Coronary artery (tissue), 2 donors: ENCODE measurements at regions not wholly inside any gene's neighbourhood (a gene's known extent, or its start where the extent isn't known, plus 50 kb on each side); places are given as distances from the start of the nearest gene placed in this dataset.

Experiments used
- DNase-seq: peaks from one replicate; pipeline ENCODE4 v3.0.0-alpha.2; 2017; ENCODE audit warnings: low spot score
- H3K27ac ChIP-seq, 2 donors: fragments of 200-600 bp; sonication (generic); one replicate each; pipeline ENCODE4 v1.5.1; 2016 to 2019
- H3K4me3 ChIP-seq: fragments of 200-600 bp; sonication (generic); 2 replicates; pipeline ENCODE4 v1.5.1; 2016; ENCODE audit warnings: mild to moderate bottlenecking, moderate library complexity
- TF ChIP-seq, protein P1 (sequence below): fragments of 200-600 bp; sonication (generic); IDR thresholded peaks from one replicate; pipeline ENCODE4 v1.5.1; 2019; ENCODE audit warnings: antibody characterized with exemption

DNA sequence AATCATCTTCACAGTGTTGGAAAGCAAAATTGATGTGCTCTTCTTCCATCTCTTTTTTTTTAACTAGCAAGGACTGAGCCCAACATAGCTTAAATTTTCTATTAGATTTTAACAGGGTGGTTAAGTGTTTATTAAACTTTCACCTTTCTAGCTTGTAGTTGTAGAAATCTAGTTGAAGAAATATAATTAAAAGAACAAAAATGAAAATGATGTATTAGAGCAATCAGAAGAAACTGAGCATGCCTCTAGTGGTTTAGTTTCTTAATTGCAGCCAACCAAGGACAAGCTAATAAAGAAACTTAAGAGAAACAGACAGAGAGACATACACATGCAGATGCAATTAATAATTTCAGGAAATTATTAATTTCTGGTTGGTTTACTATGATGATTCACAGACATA lies 673.0 kb upstream of the LMO3 start:
- TF ChIP-seq, protein P1, sequence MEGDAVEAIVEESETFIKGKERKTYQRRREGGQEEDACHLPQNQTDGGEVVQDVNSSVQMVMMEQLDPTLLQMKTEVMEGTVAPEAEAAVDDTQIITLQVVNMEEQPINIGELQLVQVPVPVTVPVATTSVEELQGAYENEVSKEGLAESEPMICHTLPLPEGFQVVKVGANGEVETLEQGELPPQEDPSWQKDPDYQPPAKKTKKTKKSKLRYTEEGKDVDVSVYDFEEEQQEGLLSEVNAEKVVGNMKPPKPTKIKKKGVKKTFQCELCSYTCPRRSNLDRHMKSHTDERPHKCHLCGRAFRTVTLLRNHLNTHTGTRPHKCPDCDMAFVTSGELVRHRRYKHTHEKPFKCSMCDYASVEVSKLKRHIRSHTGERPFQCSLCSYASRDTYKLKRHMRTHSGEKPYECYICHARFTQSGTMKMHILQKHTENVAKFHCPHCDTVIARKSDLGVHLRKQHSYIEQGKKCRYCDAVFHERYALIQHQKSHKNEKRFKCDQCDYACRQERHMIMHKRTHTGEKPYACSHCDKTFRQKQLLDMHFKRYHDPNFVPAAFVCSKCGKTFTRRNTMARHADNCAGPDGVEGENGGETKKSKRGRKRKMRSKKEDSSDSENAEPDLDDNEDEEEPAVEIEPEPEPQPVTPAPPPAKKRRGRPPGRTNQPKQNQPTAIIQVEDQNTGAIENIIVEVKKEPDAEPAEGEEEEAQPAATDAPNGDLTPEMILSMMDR: no peak
- Histone ChIP-seq H3K4me3 (no peak overlapping the region), H3K27ac (no peak overlapping the region)
- DNase-seq: no peak

DNA sequence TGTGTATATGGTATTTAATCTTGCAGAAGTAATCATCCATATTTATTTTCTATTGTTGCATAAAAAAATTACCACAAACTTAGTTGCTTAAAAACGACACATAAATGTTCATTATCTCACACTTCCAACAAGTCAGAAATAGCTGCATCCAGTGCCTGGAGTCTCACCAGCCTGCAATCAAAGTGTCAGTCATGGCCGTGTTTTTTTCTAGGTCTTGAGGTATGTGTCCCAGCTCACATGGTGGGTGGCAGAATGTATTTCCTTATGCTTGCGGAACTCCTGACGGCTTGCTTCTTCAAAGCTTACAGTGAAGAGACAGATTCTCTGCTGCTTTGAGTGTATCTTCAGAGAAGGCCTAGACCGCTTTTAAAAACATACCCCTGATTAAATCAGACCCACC lies 670.2 kb upstream of the LMO3 start:
- TF ChIP-seq, protein P1: no peak
- no peak for DNase-seq
- H3K27ac ChIP-seq: no peak overlapping the region
- no peak overlapping the region for H3K4me3 ChIP-seq

DNA sequence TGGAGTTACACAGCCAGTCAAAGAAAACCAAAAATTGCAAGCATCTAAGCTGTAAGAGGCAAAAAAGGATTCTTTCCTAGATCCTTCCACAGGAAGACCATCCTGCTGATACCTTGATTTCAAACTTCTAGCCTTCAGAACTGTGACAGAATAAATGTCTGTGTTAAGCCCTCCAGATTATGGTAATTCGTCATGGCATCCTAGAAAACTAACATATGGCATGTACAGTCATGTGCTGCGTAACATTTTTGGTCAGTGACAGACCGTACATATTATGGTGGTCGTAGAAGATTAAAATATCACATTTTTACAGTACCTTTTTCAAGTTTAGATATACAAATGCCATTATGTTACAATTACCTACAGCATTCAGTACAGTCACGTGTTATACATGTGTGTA lies 660.9 kb upstream of the LMO3 start:
- TF ChIP-seq, protein P1: no peak
- Histone ChIP-seq H3K27ac (no peak overlapping the region), H3K4me3 (no peak overlapping the region)
- no peak for DNase-seq

DNA sequence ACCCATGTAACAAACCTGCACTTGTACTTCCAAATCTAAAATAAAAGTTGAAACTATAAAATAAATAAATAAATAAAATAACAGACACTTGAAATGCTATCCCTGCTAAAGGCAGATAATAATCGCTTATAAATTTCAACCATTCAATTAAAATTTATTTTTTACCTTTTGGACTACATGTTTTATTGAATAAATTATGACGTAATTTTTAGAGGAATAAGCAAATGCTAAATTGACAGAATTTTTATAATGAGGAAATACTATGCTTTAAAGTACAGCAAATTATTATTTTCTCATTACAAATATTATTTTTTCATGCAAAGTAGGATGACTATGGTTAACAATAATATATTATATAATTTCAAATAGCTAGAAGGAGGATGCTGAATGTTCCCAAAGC lies 658.6 kb upstream of the LMO3 start:
- no peak overlapping the region for H3K27ac ChIP-seq
- no peak overlapping the region for H3K4me3 ChIP-seq
- TF ChIP-seq, protein P1: no peak
- DNase-seq: no peak

DNA sequence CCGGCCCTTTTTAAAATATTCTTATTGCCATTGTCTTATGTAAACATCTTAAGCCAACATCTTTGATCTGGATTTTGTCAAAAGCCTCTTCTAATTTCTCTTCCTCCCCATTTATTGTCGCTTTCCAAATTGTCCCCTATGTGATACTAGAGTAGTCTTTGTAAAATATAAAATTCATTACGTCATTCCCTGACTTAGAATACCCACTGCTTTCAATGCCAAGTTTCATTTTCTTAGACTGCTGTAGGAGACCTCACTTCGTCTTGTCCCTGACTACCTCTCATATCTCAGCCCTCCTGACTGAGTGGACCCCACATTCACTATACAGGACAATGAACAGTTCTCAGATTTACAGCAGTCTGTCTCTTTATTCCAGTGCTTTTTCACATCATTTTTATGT lies 633.9 kb upstream of the LMO3 start:
- Histone ChIP-seq H3K27ac (no peak overlapping the region), H3K4me3 (no peak overlapping the region)
- DNase-seq: no peak
- TF ChIP-seq, protein P1: no peak

DNA sequence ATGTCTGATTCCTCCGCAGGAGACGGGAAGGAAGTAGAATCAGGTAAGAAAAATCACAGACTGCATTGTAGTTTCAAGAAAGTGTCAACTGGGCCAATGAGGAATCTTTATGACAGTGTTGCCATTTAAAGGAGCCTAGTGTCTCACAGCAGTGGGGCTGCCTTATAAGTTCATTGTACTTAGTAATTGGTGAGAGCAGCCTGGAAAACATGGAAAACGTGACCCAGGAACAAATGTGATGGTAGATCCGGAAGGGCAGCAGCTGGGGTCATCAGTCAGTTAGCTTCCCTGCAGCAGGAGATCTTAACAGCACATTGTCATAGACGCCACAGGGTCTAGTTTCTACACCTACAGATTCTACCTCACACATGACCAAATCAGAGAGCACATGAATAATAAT lies 630.0 kb upstream of the LMO3 start:
- TF ChIP-seq, protein P1: no peak
- no peak for DNase-seq
- Histone ChIP-seq H3K27ac (no peak overlapping the region), H3K4me3 (no peak overlapping the region)

DNA sequence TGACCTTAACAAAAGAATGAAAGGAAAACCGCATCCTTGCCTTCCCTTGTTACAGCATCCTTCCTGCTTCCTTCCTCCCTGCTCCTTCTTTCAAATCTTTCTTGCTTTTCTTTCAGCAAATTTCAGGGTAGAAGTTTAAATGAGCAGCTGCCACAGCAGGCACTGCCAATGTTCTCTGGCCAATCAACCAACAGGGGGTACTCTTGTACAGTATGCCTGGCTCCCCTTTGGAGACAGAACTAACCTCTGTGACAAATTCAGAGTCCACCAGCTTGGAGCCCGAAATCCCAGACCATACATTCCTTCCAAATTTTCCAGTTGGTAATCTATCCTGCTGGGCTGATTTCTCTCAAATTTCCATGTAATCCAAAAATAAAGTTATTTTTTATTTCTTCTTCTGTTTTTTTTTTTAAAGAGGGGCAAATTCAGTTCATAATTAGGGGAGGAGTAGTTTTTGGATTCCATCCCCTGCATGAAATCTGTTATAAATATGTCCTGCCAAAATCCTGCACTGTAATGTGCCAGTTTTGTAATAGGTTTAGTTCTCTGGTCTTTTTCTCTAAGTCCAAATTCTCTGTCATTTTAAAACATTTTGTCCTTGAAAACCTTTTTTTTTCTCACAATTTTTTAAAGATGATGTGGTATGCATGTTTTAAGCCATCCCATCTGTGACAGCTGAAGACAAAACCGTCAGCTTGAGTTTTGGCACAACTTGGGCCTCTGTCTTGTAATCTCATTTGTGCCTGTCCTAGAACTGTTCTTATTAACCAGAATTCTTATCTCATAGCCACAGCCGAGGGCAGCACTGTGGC lies 610.0 kb upstream of the LMO3 start:
- no peak for DNase-seq
- TF ChIP-seq, protein P1: no peak
- no peak overlapping the region for H3K27ac ChIP-seq

More for the DNA sequence above, 610.0 kb upstream of the LMO3 start:
- H3K4me3 ChIP-seq: no peak overlapping the region
